ENCODE measurements at regions not wholly inside any gene's neighbourhood (a gene's known extent, or its start where the extent isn't known, plus 50 kb on each side); places are given as distances from the start of the nearest gene placed in this dataset.

- DNase-seq: no peak
These were observed 535.4 kb downstream of the HACE1 start for GRCh38 chr6:104324301-104324700.

- DNase-seq: no peak
These were observed 536.9 kb downstream of the HACE1 start for GRCh38 chr6:104322841-104323240.

GRCh38 chr6:104321301-104321700 is 538.4 kb downstream of the HACE1 start:
- DNase-seq: no peak

GRCh38 chr6:104320896-104321295 is 538.8 kb downstream of the HACE1 start:
- DNase-seq: no peak

GRCh38 chr6:104312851-104313250 is 546.9 kb downstream of the HACE1 start:
- no peak for DNase-seq

- DNase-seq: no peak
These were observed 553.5 kb downstream of the HACE1 start for GRCh38 chr6:104306211-104306610.

GRCh38 chr6:104305206-104305605 is 554.5 kb downstream of the HACE1 start:
- DNase-seq: no peak

- DNase-seq: no peak
These were observed 557.8 kb downstream of the HACE1 start for GRCh38 chr6:104301951-104302350.

- DNase-seq: no peak
These were observed 573.1 kb downstream of the HACE1 start for GRCh38 chr6:104286641-104287040.

- no peak for DNase-seq
These were observed 574.8 kb downstream of the HACE1 start for GRCh38 chr6:104284872-104285271.

- DNase-seq: no peak
These were observed 577.1 kb downstream of the HACE1 start for GRCh38 chr6:104282581-104282980.

- DNase-seq: no peak
These were observed 578.3 kb downstream of the HACE1 start for GRCh38 chr6:104281370-104281769.

GRCh38 chr6:104268389-104268788 is 591.3 kb downstream of the HACE1 start:
- DNase-seq: no peak

GRCh38 chr6:104266922-104267321 is 592.8 kb downstream of the HACE1 start:
- no peak for DNase-seq

- peak; percentile 49 for DNase-seq
These were observed 603.1 kb downstream of the HACE1 start for GRCh38 chr6:104256646-104257045.

GRCh38 chr6:104253236-104253635 is 606.5 kb downstream of the HACE1 start:
- no peak for DNase-seq

- DNase-seq: no peak
These were observed 607.4 kb downstream of the HACE1 start for GRCh38 chr6:104252276-104252675.

GRCh38 chr6:104251651-104252050 is 608.1 kb downstream of the HACE1 start:
- DNase-seq: no peak

GRCh38 chr6:104240865-104241264 is 618.9 kb downstream of the HACE1 start:
- no peak for DNase-seq

- DNase-seq: no peak
These were observed 619.7 kb downstream of the HACE1 start for GRCh38 chr6:104239971-104240370.

- DNase-seq: no peak
These were observed 630.7 kb downstream of the HACE1 start for GRCh38 chr6:104229057-104229456.

GRCh38 chr6:104227508-104227907 is 632.2 kb downstream of the HACE1 start:
- DNase-seq: no peak

- peak; percentile 18 to 19 for DNase-seq
These were observed 632.8 kb downstream of the HACE1 start for GRCh38 chr6:104226790-104227446.

- no peak for DNase-seq
These were observed 641.6 kb downstream of the HACE1 start for GRCh38 chr6:104218116-104218515.
